ENCODE measurements at regions not wholly inside any gene's neighbourhood (a gene's known extent, or its start where the extent isn't known, plus 50 kb on each side); places are given as distances from the start of the nearest gene placed in this dataset.

GRCh38 chr21:16070207-16070651, 340.4 kb downstream of the USP25 start:
- no peaks in the 10 kb centered on the region for H3K27me3 ChIP-seq (ENCODE audit: control insufficient read depth in 1 of 2, insufficient read depth in 2 of 2, low read length in 2 of 2)
- H3K4me1 ChIP-seq (ENCODE audit: control insufficient read depth in 1 of 2, insufficient read depth in 2 of 2, low read length in 2 of 2): no peaks in the 10 kb centered on the region
- H3K9me3 ChIP-seq (ENCODE audit: control insufficient read depth in 1 of 2, low read length in 2 of 2): peaks cover 0 to 3% of the 10 kb centered on the region in 2 donors
- H3K9ac ChIP-seq (ENCODE audit: low read depth in 1 of 2, low read length in 2 of 2): no peak overlapping the region
- H3K4me3 ChIP-seq (ENCODE audit: low read depth in 1 of 2, low read length in 2 of 2): no peak overlapping the region
- no peaks in the 10 kb centered on the region for H3K36me3 ChIP-seq (ENCODE audit: control insufficient read depth in 1 of 2, insufficient read depth in 2 of 2, low read length in 2 of 2)
- H3K27ac ChIP-seq (ENCODE audit: low read depth, low read length): no peak overlapping the region

GRCh38 chr21:16071092-16071491, 341.3 kb downstream of the USP25 start:
- Histone ChIP-seq H3K36me3 (ENCODE audit: control insufficient read depth in 1 of 2, insufficient read depth in 2 of 2, low read length in 2 of 2) (no peaks in the 10 kb centered on the region), H3K4me1 (ENCODE audit: control insufficient read depth in 1 of 2, insufficient read depth in 2 of 2, low read length in 2 of 2) (no peaks in the 10 kb centered on the region), H3K27me3 (ENCODE audit: control insufficient read depth in 1 of 2, insufficient read depth in 2 of 2, low read length in 2 of 2) (no peaks in the 10 kb centered on the region), H3K9ac (ENCODE audit: low read depth in 1 of 2, low read length in 2 of 2) (no peak overlapping the region), H3K4me3 (ENCODE audit: low read depth in 1 of 2, low read length in 2 of 2) (peak overlapping the region in 1 of 2 donors; percentile 40), H3K27ac (ENCODE audit: low read depth, low read length) (no peak overlapping the region), H3K9me3 (ENCODE audit: control insufficient read depth in 1 of 2, low read length in 2 of 2) (no peaks in the 10 kb centered on the region)

GRCh38 chr21:16071761-16072160, 342.0 kb downstream of the USP25 start:
- Histone ChIP-seq H3K9me3 (ENCODE audit: control insufficient read depth in 1 of 2, low read length in 2 of 2) (no peaks in the 10 kb centered on the region), H3K27me3 (ENCODE audit: control insufficient read depth in 1 of 2, insufficient read depth in 2 of 2, low read length in 2 of 2) (no peaks in the 10 kb centered on the region), H3K27ac (ENCODE audit: low read depth, low read length) (no peak overlapping the region), H3K4me3 (ENCODE audit: low read depth in 1 of 2, low read length in 2 of 2) (no peak overlapping the region), H3K9ac (ENCODE audit: low read depth in 1 of 2, low read length in 2 of 2) (no peak overlapping the region), H3K36me3 (ENCODE audit: control insufficient read depth in 1 of 2, insufficient read depth in 2 of 2, low read length in 2 of 2) (no peaks in the 10 kb centered on the region), H3K4me1 (ENCODE audit: control insufficient read depth in 1 of 2, insufficient read depth in 2 of 2, low read length in 2 of 2) (no peaks in the 10 kb centered on the region)

GRCh38 chr21:16072221-16072620, 342.4 kb downstream of the USP25 start:
- Histone ChIP-seq H3K27me3 (ENCODE audit: control insufficient read depth in 1 of 2, insufficient read depth in 2 of 2, low read length in 2 of 2) (no peaks in the 10 kb centered on the region), H3K9ac (ENCODE audit: low read depth in 1 of 2, low read length in 2 of 2) (no peak overlapping the region), H3K9me3 (ENCODE audit: control insufficient read depth in 1 of 2, low read length in 2 of 2) (no peaks in the 10 kb centered on the region), H3K4me3 (ENCODE audit: low read depth in 1 of 2, low read length in 2 of 2) (no peak overlapping the region), H3K36me3 (ENCODE audit: control insufficient read depth in 1 of 2, insufficient read depth in 2 of 2, low read length in 2 of 2) (no peaks in the 10 kb centered on the region), H3K4me1 (ENCODE audit: control insufficient read depth in 1 of 2, insufficient read depth in 2 of 2, low read length in 2 of 2) (no peaks in the 10 kb centered on the region), H3K27ac (ENCODE audit: low read depth, low read length) (no peak overlapping the region)

- Histone ChIP-seq H3K27me3 (ENCODE audit: control insufficient read depth in 1 of 2, insufficient read depth in 2 of 2, low read length in 2 of 2) (no peaks in the 10 kb centered on the region), H3K36me3 (ENCODE audit: control insufficient read depth in 1 of 2, insufficient read depth in 2 of 2, low read length in 2 of 2) (no peaks in the 10 kb centered on the region), H3K27ac (ENCODE audit: low read depth, low read length) (no peak overlapping the region), H3K4me1 (ENCODE audit: control insufficient read depth in 1 of 2, insufficient read depth in 2 of 2, low read length in 2 of 2) (no peaks in the 10 kb centered on the region), H3K4me3 (ENCODE audit: low read depth in 1 of 2, low read length in 2 of 2) (no peak overlapping the region), H3K9me3 (ENCODE audit: control insufficient read depth in 1 of 2, low read length in 2 of 2) (no peaks in the 10 kb centered on the region), H3K9ac (ENCODE audit: low read depth in 1 of 2, low read length in 2 of 2) (no peak overlapping the region)
These were observed 343.0 kb downstream of the USP25 start for GRCh38 chr21:16072737-16073136.

- H3K27me3 ChIP-seq (ENCODE audit: control insufficient read depth in 1 of 2, insufficient read depth in 2 of 2, low read length in 2 of 2): no peaks in the 10 kb centered on the region
- no peak overlapping the region for H3K27ac ChIP-seq (ENCODE audit: low read depth, low read length)
- H3K4me1 ChIP-seq (ENCODE audit: control insufficient read depth in 1 of 2, insufficient read depth in 2 of 2, low read length in 2 of 2): no peaks in the 10 kb centered on the region
- H3K9ac ChIP-seq (ENCODE audit: low read depth in 1 of 2, low read length in 2 of 2): no peak overlapping the region
- no peaks in the 10 kb centered on the region for H3K36me3 ChIP-seq (ENCODE audit: control insufficient read depth in 1 of 2, insufficient read depth in 2 of 2, low read length in 2 of 2)
- no peaks in the 10 kb centered on the region for H3K9me3 ChIP-seq (ENCODE audit: control insufficient read depth in 1 of 2, low read length in 2 of 2)
- H3K4me3 ChIP-seq (ENCODE audit: low read depth in 1 of 2, low read length in 2 of 2): no peak overlapping the region
These were observed 343.8 kb downstream of the USP25 start for GRCh38 chr21:16073586-16073985.

GRCh38 chr21:16074950-16075489, 345.2 kb downstream of the USP25 start:
- Histone ChIP-seq H3K9ac (ENCODE audit: low read depth in 1 of 2, low read length in 2 of 2) (no peak overlapping the region), H3K4me3 (ENCODE audit: low read depth in 1 of 2, low read length in 2 of 2) (no peak overlapping the region), H3K27me3 (ENCODE audit: control insufficient read depth in 1 of 2, insufficient read depth in 2 of 2, low read length in 2 of 2) (no peaks in the 10 kb centered on the region), H3K36me3 (ENCODE audit: control insufficient read depth in 1 of 2, insufficient read depth in 2 of 2, low read length in 2 of 2) (no peaks in the 10 kb centered on the region), H3K9me3 (ENCODE audit: control insufficient read depth in 1 of 2, low read length in 2 of 2) (no peaks in the 10 kb centered on the region), H3K4me1 (ENCODE audit: control insufficient read depth in 1 of 2, insufficient read depth in 2 of 2, low read length in 2 of 2) (no peaks in the 10 kb centered on the region), H3K27ac (ENCODE audit: low read depth, low read length) (no peak overlapping the region)

- no peaks in the 10 kb centered on the region for H3K4me1 ChIP-seq (ENCODE audit: control insufficient read depth in 1 of 2, insufficient read depth in 2 of 2, low read length in 2 of 2)
- H3K9ac ChIP-seq (ENCODE audit: low read depth in 1 of 2, low read length in 2 of 2): no peak overlapping the region
- H3K27ac ChIP-seq (ENCODE audit: low read depth, low read length): no peak overlapping the region
- no peak overlapping the region for H3K4me3 ChIP-seq (ENCODE audit: low read depth in 1 of 2, low read length in 2 of 2)
- H3K36me3 ChIP-seq (ENCODE audit: control insufficient read depth in 1 of 2, insufficient read depth in 2 of 2, low read length in 2 of 2): no peaks in the 10 kb centered on the region
- no peaks in the 10 kb centered on the region for H3K27me3 ChIP-seq (ENCODE audit: control insufficient read depth in 1 of 2, insufficient read depth in 2 of 2, low read length in 2 of 2)
- H3K9me3 ChIP-seq (ENCODE audit: control insufficient read depth in 1 of 2, low read length in 2 of 2): no peaks in the 10 kb centered on the region
These were observed 346.0 kb downstream of the USP25 start for GRCh38 chr21:16075649-16076282.

- Histone ChIP-seq H3K27me3 (ENCODE audit: control insufficient read depth in 1 of 2, insufficient read depth in 2 of 2, low read length in 2 of 2) (no peaks in the 10 kb centered on the region), H3K36me3 (ENCODE audit: control insufficient read depth in 1 of 2, insufficient read depth in 2 of 2, low read length in 2 of 2) (no peaks in the 10 kb centered on the region), H3K9ac (ENCODE audit: low read depth in 1 of 2, low read length in 2 of 2) (no peak overlapping the region), H3K4me1 (ENCODE audit: control insufficient read depth in 1 of 2, insufficient read depth in 2 of 2, low read length in 2 of 2) (no peaks in the 10 kb centered on the region), H3K27ac (ENCODE audit: low read depth, low read length) (no peak overlapping the region), H3K4me3 (ENCODE audit: low read depth in 1 of 2, low read length in 2 of 2) (no peak overlapping the region), H3K9me3 (ENCODE audit: control insufficient read depth in 1 of 2, low read length in 2 of 2) (no peaks in the 10 kb centered on the region)
These were observed 346.7 kb downstream of the USP25 start for GRCh38 chr21:16076465-16076864.

GRCh38 chr21:16078382-16078781, 348.6 kb downstream of the USP25 start:
- Histone ChIP-seq H3K4me1 (ENCODE audit: control insufficient read depth in 1 of 2, insufficient read depth in 2 of 2, low read length in 2 of 2) (no peaks in the 10 kb centered on the region), H3K27ac (ENCODE audit: low read depth, low read length) (no peak overlapping the region), H3K4me3 (ENCODE audit: low read depth in 1 of 2, low read length in 2 of 2) (no peak overlapping the region), H3K9me3 (ENCODE audit: control insufficient read depth in 1 of 2, low read length in 2 of 2) (no peaks in the 10 kb centered on the region), H3K36me3 (ENCODE audit: control insufficient read depth in 1 of 2, insufficient read depth in 2 of 2, low read length in 2 of 2) (no peaks in the 10 kb centered on the region), H3K27me3 (ENCODE audit: control insufficient read depth in 1 of 2, insufficient read depth in 2 of 2, low read length in 2 of 2) (no peaks in the 10 kb centered on the region), H3K9ac (ENCODE audit: low read depth in 1 of 2, low read length in 2 of 2) (no peak overlapping the region)

All from duodenal mucosa (tissue), 2 donors.